ENCODE measurements at regions not wholly inside any gene's neighbourhood (a gene's known extent, or its start where the extent isn't known, plus 50 kb on each side); places are given as distances from the start of the nearest gene placed in this dataset.

GRCh38 chr10:90149563-90149962, 448.2 kb downstream of the KIF20B start:
- H3K4me1 ChIP-seq (ENCODE audit: control insufficient read depth, insufficient read depth, low read length, poor library complexity, severe bottlenecking) = no peaks in the 10 kb centered on the region
- H3K27ac ChIP-seq (ENCODE audit: insufficient read depth, low read length, poor library complexity, severe bottlenecking) = no peak overlapping the region
- H3K9me3 ChIP-seq (ENCODE audit: control insufficient read depth, low read length) = no peaks in the 10 kb centered on the region
- no peak for DNase-seq
- H3K4me3 ChIP-seq (ENCODE audit: insufficient read depth, low read depth, low read length, poor library complexity, severe bottlenecking) = no peak overlapping the region
- no peaks in the 10 kb centered on the region for H3K27me3 ChIP-seq (replicated peaks; ENCODE audit: control insufficient read depth, insufficient read depth, low read length, poor library complexity, severe bottlenecking)
- H3K36me3 ChIP-seq (ENCODE audit: control insufficient read depth, insufficient read depth, low read length) = no peaks in the 10 kb centered on the region

- Histone ChIP-seq H3K27me3 (replicated peaks; ENCODE audit: control insufficient read depth, insufficient read depth, low read length, poor library complexity, severe bottlenecking) (no peaks in the 10 kb centered on the region), H3K4me3 (ENCODE audit: insufficient read depth, low read depth, low read length, poor library complexity, severe bottlenecking) (no peak overlapping the region)
Measured at GRCh38 chr10:90162271-90162853, 461.0 kb downstream of the KIF20B start.

DNA sequence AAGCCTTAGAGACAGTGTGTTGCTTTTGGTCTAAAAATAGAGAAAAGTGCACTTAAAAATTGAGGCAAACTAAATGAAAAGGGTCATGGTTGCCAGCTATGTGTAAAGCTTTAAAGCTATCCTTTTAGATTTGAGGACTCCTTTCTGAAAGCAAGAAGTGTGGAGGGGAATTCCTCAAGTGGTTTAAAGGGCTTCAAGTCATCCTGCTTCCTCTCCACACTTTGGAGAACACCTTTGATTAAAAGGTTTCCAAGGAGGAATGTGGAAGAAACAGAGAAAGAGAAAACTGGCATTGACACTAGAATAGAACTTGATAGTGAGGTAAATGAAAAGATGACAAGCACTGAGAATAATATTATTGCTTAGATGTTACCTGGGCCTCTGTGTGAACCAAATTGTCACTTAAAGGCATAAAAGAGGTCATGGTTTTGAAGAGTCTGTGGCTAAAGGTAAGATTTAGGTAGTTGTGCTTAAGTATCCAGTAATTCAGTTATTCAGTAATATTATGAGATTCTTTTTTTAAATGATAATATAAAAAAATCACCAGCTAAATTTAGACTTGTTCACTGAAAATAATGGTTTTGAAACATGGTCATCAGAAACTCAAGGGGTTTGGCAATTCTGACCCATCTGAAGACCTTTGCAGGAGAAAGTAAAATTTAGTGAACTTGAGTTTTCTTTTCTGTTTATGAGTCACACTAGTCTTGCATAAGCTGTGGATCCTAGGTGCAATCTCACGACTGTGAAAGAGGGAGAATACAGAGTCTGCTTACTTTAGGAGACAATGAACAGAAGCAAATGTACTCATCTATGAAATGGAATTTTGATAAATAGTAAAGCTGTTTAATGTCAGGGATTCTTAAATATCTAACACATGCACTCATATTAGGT, 466.0 kb downstream of the KIF20B start:
- Histone ChIP-seq H3K9me3 (ENCODE audit: control insufficient read depth, low read length) (no peaks in the 10 kb centered on the region), H3K27ac (ENCODE audit: insufficient read depth, low read length, poor library complexity, severe bottlenecking) (no peak overlapping the region), H3K4me1 (ENCODE audit: control insufficient read depth, insufficient read depth, low read length, poor library complexity, severe bottlenecking) (no peaks in the 10 kb centered on the region), H3K27me3 (replicated peaks; ENCODE audit: control insufficient read depth, insufficient read depth, low read length, poor library complexity, severe bottlenecking) (no peaks in the 10 kb centered on the region), H3K36me3 (ENCODE audit: control insufficient read depth, insufficient read depth, low read length) (no peaks in the 10 kb centered on the region), H3K4me3 (ENCODE audit: insufficient read depth, low read depth, low read length, poor library complexity, severe bottlenecking) (no peak overlapping the region)
- no peak for DNase-seq

More at GRCh38 chr10:90162271-90162853, 461.0 kb downstream of the KIF20B start:
- H3K4me1 ChIP-seq (ENCODE audit: control insufficient read depth, insufficient read depth, low read length, poor library complexity, severe bottlenecking) = no peaks in the 10 kb centered on the region
- no peak overlapping the region for H3K27ac ChIP-seq (ENCODE audit: insufficient read depth, low read length, poor library complexity, severe bottlenecking)
- H3K9me3 ChIP-seq (ENCODE audit: control insufficient read depth, low read length) = no peaks in the 10 kb centered on the region
- H3K36me3 ChIP-seq (ENCODE audit: control insufficient read depth, insufficient read depth, low read length) = no peaks in the 10 kb centered on the region
- DNase-seq = no peak

GRCh38 chr10:90168244-90168643, 466.9 kb downstream of the KIF20B start:
- Histone ChIP-seq H3K27me3 (replicated peaks; ENCODE audit: control insufficient read depth, insufficient read depth, low read length, poor library complexity, severe bottlenecking) (no peaks in the 10 kb centered on the region), H3K9me3 (ENCODE audit: control insufficient read depth, low read length) (no peaks in the 10 kb centered on the region), H3K4me3 (ENCODE audit: insufficient read depth, low read depth, low read length, poor library complexity, severe bottlenecking) (no peak overlapping the region), H3K36me3 (ENCODE audit: control insufficient read depth, insufficient read depth, low read length) (no peaks in the 10 kb centered on the region), H3K27ac (ENCODE audit: insufficient read depth, low read length, poor library complexity, severe bottlenecking) (no peak overlapping the region), H3K4me1 (ENCODE audit: control insufficient read depth, insufficient read depth, low read length, poor library complexity, severe bottlenecking) (no peaks in the 10 kb centered on the region)
- no peak for DNase-seq

DNA sequence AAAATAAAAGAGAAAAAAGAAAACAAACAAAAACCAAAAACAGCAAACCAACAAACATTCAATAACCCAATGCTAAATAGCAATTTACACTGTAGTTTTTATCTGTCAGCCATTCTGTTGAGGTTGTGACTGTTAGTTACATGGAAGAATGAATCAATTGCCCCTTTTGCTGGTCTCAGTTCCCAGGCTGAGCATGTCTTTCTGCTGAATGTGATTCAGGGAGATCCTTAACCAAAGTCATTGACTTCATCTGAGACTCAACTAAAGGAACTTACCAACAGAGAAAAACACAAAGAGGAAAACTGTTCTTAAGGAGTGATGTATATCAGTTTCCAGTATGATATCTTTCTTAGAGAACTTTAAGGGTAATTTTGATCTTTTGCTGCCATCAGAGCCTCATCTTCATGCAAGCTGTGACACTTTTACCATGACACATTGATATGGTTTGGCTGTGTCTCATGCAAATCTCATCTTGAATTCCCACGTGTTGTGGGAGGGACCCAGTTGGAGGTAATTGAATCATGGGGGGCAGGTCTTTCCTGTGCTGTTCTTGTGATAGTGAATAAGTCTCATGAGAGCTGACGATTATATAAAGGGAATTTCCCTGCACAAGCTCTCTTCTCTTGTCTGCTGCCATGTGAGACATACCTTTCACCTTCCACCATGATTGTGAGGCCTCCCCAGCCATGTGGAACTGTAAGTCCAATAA, 469.8 kb downstream of the KIF20B start:
- DNase-seq = no peak
- H3K9me3 ChIP-seq (ENCODE audit: control insufficient read depth, low read length) = no peaks in the 10 kb centered on the region
- no peak overlapping the region for H3K4me3 ChIP-seq (ENCODE audit: insufficient read depth, low read depth, low read length, poor library complexity, severe bottlenecking)
- no peaks in the 10 kb centered on the region for H3K4me1 ChIP-seq (ENCODE audit: control insufficient read depth, insufficient read depth, low read length, poor library complexity, severe bottlenecking)
- H3K27ac ChIP-seq (ENCODE audit: insufficient read depth, low read length, poor library complexity, severe bottlenecking) = no peak overlapping the region
- no peaks in the 10 kb centered on the region for H3K36me3 ChIP-seq (ENCODE audit: control insufficient read depth, insufficient read depth, low read length)
- H3K27me3 ChIP-seq (replicated peaks; ENCODE audit: control insufficient read depth, insufficient read depth, low read length, poor library complexity, severe bottlenecking) = no peaks in the 10 kb centered on the region

GRCh38 chr10:90174531-90174930, 473.1 kb downstream of the KIF20B start:
- no peaks in the 10 kb centered on the region for H3K36me3 ChIP-seq (ENCODE audit: control insufficient read depth, insufficient read depth, low read length)
- no peaks in the 10 kb centered on the region for H3K4me1 ChIP-seq (ENCODE audit: control insufficient read depth, insufficient read depth, low read length, poor library complexity, severe bottlenecking)
- H3K9me3 ChIP-seq (ENCODE audit: control insufficient read depth, low read length) = no peaks in the 10 kb centered on the region
- H3K4me3 ChIP-seq (ENCODE audit: insufficient read depth, low read depth, low read length, poor library complexity, severe bottlenecking) = no peak overlapping the region
- no peak overlapping the region for H3K27ac ChIP-seq (ENCODE audit: insufficient read depth, low read length, poor library complexity, severe bottlenecking)
- DNase-seq = no peak
- no peaks in the 10 kb centered on the region for H3K27me3 ChIP-seq (replicated peaks; ENCODE audit: control insufficient read depth, insufficient read depth, low read length, poor library complexity, severe bottlenecking)

GRCh38 chr10:90175161-90175681, 473.8 kb downstream of the KIF20B start:
- Histone ChIP-seq H3K4me3 (ENCODE audit: insufficient read depth, low read depth, low read length, poor library complexity, severe bottlenecking) (no peak overlapping the region), H3K27me3 (replicated peaks; ENCODE audit: control insufficient read depth, insufficient read depth, low read length, poor library complexity, severe bottlenecking) (no peaks in the 10 kb centered on the region), H3K4me1 (ENCODE audit: control insufficient read depth, insufficient read depth, low read length, poor library complexity, severe bottlenecking) (no peaks in the 10 kb centered on the region), H3K36me3 (ENCODE audit: control insufficient read depth, insufficient read depth, low read length) (no peaks in the 10 kb centered on the region), H3K9me3 (ENCODE audit: control insufficient read depth, low read length) (no peaks in the 10 kb centered on the region), H3K27ac (ENCODE audit: insufficient read depth, low read length, poor library complexity, severe bottlenecking) (no peak overlapping the region)
- DNase-seq = no peak

DNA sequence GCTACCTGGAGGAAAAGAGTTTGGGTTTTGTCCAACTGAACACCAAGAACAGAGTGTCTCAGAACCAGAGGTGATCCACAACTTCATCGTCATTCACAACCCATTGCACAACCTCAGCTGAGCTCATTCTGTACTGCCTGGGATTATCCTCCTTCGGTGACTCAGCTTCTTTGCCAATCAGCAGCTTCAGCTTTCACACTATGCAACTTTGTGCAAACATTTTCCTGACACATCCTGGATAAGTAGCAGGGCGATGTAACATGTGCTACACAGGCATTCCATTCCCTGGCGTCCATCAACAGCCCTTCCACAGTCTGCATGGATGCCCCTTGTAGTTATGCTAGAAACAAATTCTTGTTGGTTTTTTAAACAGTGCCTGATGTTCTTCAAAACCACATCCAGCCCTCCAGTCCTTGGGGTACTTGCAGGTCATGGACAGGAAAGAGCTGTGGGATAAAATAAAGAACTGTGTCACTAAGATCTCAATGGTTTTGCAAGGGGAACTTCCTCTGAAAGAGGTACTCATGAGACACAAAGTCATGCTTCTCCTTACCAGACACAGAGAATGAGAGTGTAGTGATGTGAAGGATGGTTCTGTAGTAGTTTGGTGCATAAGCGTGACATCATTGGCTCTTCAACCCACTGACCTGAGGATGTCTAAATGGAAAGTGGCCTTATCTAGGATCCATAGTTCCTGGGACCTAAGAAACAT, 478.5 kb downstream of the KIF20B start:
- no peaks in the 10 kb centered on the region for H3K36me3 ChIP-seq (ENCODE audit: control insufficient read depth, insufficient read depth, low read length)
- H3K27me3 ChIP-seq (replicated peaks; ENCODE audit: control insufficient read depth, insufficient read depth, low read length, poor library complexity, severe bottlenecking) = no peaks in the 10 kb centered on the region
- no peak for DNase-seq
- no peak overlapping the region for H3K27ac ChIP-seq (ENCODE audit: insufficient read depth, low read length, poor library complexity, severe bottlenecking)
- no peak overlapping the region for H3K4me3 ChIP-seq (ENCODE audit: insufficient read depth, low read depth, low read length, poor library complexity, severe bottlenecking)
- no peaks in the 10 kb centered on the region for H3K4me1 ChIP-seq (ENCODE audit: control insufficient read depth, insufficient read depth, low read length, poor library complexity, severe bottlenecking)
- H3K9me3 ChIP-seq (ENCODE audit: control insufficient read depth, low read length) = no peaks in the 10 kb centered on the region

DNA sequence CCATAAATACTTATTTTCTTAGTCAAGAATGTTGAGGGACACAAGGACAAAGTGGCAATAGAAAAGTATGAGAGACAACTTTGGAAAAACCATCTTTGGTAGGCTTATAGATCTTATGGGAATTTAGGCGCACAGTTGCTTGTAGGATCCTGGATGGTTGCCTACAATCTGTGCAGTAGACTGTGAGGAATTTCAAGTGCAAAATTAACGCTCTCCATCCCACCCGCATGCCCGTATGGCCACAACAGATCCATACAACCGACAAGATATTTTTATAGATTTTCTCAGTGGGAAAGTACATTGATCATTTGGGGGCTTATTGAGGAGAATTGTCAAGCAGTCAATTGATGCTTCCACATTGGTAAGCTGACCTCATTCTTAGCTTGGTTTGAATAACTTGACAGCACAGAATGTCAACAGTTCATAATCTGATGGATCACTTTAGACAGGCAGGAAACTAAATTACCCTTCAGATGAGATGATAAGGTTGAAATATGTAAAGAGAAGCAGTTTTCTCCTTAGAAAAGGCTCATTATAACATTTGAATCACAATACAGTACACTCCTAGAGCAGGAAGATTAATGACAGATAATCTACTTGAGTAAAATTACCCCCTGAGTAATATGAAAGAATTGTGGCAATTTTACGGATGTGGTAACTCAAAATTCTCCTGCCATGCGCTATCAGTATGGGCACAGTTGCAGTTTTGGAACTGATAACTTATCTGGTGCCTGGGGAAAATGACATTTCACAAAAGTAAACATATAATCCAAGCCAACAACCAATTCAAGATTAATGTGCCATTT, 479.7 kb downstream of the KIF20B start:
- Histone ChIP-seq H3K27me3 (replicated peaks; ENCODE audit: control insufficient read depth, insufficient read depth, low read length, poor library complexity, severe bottlenecking) (no peaks in the 10 kb centered on the region), H3K9me3 (ENCODE audit: control insufficient read depth, low read length) (no peaks in the 10 kb centered on the region), H3K27ac (ENCODE audit: insufficient read depth, low read length, poor library complexity, severe bottlenecking) (no peak overlapping the region), H3K36me3 (ENCODE audit: control insufficient read depth, insufficient read depth, low read length) (no peaks in the 10 kb centered on the region), H3K4me1 (ENCODE audit: control insufficient read depth, insufficient read depth, low read length, poor library complexity, severe bottlenecking) (no peaks in the 10 kb centered on the region), H3K4me3 (ENCODE audit: insufficient read depth, low read depth, low read length, poor library complexity, severe bottlenecking) (no peak overlapping the region)
- no peak for DNase-seq

Data from effector memory CD4-positive, alpha-beta T cell (primary cell).